ENCODE measurements at regions not wholly inside any gene's neighbourhood (a gene's known extent, or its start where the extent isn't known, plus 50 kb on each side); places are given as distances from the start of the nearest gene placed in this dataset.

- TF ChIP-seq, protein P1, sequence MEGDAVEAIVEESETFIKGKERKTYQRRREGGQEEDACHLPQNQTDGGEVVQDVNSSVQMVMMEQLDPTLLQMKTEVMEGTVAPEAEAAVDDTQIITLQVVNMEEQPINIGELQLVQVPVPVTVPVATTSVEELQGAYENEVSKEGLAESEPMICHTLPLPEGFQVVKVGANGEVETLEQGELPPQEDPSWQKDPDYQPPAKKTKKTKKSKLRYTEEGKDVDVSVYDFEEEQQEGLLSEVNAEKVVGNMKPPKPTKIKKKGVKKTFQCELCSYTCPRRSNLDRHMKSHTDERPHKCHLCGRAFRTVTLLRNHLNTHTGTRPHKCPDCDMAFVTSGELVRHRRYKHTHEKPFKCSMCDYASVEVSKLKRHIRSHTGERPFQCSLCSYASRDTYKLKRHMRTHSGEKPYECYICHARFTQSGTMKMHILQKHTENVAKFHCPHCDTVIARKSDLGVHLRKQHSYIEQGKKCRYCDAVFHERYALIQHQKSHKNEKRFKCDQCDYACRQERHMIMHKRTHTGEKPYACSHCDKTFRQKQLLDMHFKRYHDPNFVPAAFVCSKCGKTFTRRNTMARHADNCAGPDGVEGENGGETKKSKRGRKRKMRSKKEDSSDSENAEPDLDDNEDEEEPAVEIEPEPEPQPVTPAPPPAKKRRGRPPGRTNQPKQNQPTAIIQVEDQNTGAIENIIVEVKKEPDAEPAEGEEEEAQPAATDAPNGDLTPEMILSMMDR (IDR thresholded peaks at IDR 0.05): no peak
- no peak for TF ChIP-seq POLR2A (IDR thresholded peaks at IDR 0.05)
Observed at GRCh38 chr5:118522626-118523025, 465.7 kb downstream of the DTWD2 start.
